LHCN-M2 (cell line): ENCODE measurements at regions not wholly inside any gene's neighbourhood (a gene's known extent, or its start where the extent isn't known, plus 50 kb on each side); places are given as distances from the start of the nearest gene placed in this dataset.
"Not testable (repeated sequence)": the region's sequence is repeated elsewhere in the genome, so short reads cannot be mapped to it uniquely, and the experiment has no call there.

ENCODE experiments used
- DNase-seq: peaks from one replicate; pipeline ENCODE4 v3.0.0-alpha.2; 2012; ENCODE audit warnings: low read depth

DNA sequence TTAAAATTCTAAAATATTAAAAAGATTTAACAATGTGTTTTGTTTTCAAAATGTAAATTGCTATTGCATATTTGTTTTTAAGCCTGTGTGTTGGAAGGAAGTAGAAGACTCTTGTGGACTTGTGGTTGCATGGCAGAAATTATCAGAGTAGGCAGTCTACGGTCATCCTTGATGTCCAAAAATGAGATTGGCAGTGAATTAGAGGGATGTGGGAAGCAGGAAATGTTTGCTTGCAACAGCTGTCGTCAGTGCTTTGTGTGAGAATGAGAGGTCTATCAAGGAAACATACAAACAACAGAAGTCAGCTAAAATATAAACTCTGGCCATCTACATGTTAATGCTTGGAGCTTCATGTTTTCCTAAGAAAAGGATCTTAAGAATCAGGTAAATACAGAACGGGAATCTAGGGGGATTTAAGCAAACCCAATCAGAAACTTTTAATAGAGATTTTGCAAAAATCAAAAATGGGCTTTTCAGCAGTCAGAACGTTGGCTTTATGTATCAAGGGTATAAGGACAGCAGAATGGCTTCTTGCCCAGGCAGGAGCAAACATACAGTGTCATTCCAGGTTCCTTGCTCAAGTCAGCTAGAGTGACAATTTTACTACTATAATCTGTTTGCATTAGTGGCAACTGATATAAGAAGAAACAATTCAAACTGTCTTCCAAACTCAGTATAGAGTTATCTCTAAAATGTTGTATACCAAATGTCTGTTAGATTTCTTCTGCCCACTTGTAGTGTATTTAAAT, 196.7 kb downstream of the CYB561 start:
- peak; percentile 92 for DNase-seq

DNA sequence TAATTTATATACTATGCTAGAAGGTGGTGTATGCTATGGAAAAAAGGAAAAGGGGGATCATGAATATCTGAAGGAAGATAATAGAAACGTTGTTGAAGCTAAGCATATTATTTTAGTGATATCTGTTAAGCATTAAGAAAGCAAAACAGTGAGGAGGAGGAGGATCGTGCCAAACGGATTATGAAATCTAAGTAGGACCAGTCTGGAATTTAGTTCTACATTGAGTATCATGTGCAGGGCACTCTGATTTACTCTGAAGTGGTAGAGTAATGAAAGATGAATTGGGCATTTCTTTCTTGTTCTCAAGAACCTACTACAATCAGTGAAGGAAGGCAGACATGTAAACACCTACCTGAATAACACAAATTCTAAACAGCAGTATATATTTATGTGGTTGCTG, 195.3 kb downstream of the CYB561 start:
- peak; percentile 50 for DNase-seq

DNA sequence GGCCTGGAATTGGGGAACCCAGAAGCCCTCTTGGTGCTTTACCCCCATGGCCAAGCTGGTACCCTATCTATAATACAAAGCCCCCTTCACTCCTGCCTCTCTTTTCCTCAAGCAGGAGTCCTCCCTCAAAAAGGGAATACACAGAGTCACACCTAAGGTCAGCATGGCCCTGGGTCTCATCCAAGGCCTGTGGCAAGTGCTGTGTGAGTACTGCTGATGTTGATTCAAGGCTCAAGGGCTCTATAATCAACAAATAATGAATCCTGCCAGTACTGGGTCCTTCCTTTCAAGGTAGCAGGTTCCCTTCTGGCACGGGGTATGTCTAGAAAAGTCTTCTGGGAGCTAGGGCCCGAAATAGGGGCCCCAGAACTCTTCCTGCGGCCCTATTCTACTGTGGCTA, 187.3 kb downstream of the CYB561 start:
- no peak for DNase-seq

DNA sequence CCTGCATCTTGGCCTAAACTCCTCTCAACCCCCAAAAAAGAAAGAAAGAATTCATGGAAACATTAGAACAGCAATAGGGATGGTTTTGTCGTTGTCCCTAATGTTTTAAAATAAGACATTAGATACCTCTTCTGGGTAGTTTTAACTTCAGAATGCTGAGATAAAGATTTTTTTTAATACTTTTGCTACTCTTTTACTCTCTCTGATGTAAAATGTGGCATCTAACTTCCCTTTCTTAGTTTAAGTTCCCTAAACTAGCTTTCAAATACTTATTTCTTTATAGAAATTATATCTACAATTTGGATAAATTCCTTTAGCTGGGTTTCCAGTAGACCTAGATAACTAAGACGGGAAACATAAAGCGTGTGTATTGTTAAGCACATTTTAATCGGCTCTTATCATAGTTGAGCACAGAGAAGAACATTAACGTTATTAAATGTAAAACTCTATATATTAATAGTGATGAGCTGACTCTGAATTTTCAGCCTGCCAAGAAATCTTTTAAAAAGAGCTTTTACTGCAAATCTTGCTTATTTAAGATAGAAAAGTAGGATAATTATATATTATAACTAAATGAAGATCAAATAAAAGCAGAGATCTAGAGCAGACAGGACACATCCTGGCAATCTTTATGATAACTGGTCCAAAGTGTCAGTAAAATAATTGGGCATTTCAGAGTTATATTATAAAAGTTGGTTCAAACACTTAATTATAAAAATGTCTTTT, 183.2 kb downstream of the CYB561 start:
- DNase-seq: no peak

DNA sequence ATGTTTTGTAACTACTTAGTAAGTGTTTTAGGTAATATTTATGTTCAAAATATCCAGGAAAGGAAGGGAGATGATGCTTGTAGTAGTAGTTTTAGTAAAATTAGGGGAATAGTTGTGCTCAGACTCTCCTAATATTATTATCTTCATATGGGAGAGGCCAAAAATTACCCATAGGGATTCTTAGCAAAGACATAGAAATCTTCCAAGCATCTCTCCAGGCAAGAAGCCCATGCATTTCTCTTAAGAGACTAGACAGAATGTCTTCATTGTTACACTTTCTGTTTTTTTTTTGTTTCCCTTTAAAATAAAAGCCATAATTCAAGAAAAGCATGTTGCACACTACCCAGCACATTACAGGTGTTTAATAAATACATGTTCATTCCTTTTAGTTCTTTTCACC, 180.6 kb downstream of the CYB561 start:
- DNase-seq: no peak

DNA sequence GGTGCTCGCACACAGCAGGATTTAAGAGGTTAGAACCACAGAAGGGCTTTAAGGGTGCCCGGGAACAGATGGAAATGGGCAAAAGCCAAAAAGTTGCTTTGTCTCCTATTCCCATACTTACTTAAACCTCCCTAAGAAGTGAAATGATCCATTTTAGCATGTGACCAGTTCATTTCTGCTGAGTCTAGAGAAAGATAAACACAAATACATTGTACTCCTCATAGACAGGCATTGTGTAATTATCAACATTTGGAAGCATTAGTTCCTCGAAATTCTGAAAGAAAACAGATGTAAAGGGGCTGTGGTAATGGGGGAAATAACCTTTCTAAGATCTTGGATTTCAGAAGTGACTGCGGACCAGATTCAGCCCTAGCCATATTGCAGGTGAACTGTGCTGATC, 178.3 kb downstream of the CYB561 start:
- DNase-seq: no peak

DNA sequence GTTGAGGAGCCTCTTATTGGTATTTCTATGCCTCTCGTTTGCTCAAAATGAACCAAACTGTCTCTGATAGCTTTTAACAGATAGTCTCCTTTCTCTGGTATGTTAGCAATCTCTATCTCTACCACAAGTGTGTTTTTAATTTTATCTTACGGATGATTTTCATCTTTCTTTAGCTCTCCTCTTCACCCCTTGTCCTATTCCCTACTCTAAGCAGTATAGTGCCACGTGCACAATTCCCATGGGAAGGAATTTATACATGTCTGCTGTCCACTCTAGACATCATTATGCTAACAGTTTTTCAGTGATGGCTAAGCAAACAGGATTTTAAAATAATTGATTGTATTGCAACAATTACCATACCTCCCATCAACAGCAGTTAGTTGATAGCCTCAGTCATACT, 177.3 kb downstream of the CYB561 start:
- no peak for DNase-seq

DNA sequence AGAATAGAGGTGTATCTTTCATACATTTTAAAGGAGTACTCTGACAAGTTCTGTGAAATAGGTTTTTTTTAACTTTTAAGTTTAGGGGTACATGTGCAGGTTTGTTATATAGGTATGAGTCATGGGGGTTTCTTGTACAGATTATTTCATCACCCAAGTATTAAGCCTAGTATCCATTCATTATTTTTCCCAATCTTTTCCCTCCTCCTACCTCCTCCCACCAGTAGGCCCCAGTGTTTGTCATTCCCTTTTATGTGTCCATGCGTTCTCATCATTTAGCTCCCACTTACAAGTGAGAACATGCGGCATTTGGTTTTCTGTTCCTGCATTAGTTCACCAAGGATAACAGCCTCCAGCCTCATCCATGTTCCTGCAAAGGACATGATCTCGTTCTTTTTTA, 175.5 kb downstream of the CYB561 start:
- DNase-seq: no peak

DNA sequence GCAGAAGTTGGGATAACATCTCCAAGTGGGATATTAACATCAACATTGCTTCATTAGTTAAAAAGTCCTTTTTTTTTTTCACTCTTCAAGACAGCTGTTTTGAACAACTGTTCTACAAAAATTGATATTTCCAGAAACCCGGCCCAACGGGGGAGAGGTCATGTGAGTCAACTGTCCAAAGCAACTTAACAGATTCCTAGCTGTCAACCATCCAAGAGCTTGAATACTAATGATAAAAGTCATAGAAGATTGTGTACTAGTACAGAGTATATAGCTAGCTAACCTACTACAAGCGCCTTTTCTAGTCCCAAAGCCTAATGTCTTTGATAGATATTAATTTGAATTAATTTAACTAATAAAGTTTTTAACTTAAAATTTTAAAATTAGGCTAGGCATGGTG, 172.0 kb downstream of the CYB561 start:
- DNase-seq: peak; percentile 99

DNA sequence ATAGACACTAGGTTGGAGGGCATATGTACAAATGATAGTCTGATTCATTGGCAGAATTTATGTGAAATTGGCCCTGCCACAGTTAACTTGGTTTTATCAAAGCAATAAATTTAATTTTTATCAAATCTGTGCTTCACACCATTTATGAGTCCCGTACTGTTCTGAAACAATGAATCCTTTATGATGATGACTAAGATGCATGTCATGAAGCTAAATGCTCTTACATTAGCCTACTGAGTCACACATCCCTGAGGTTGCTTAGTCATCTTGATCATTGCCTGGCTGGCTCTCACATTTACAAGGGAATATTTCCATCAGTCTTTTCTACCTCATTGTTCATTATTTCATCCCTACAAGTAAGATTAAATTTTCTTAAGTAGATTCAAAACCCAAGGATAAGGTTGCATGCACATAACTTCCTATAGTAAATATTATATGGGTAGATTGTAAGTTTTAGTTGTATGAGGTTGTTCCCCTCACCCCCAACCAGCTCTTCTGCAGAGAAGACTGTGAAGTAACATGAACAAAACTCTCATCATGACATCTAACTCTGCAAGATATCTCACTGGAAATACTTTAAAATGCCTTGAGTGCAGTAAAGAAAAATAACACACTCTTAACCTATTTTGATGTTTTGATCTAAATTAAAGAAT, 170.7 kb downstream of the CYB561 start:
- DNase-seq: peak; percentile 99

DNA sequence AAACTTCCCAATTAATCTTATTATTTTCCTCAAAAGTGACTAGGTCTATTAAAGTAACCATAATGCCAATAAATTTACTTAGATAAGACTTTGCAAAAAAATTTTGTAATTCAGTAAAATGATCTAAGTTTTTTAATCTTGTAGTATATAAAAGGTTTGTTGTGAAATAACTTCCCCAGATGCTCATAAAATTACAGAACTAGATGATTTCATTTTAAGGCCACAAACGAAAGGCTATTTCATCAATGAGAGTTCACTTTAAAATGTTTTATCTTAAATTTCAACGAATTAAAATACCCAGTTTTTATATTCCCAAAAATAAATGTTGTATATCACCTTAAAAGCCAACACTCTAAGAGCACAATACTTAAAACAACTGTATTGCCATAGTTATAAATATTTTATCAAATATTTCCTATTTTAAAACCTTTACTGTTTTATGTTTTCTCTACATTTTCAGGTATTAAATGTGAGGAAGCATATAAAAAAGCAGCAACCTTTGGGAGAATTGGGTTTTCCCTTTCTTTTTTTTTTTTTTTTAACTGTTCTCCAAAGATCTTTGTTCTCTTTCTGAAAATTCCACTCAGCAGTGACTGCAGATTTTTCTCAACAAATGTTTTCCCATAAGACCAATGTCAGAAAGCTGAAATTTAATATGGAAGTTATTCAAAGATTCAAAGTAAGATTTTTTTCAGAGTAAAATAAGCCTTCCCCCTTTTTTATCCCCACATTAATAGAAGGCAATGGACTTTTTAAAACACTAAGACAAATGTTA, 169.9 kb downstream of the CYB561 start:
- DNase-seq: peak; percentile 63

DNA sequence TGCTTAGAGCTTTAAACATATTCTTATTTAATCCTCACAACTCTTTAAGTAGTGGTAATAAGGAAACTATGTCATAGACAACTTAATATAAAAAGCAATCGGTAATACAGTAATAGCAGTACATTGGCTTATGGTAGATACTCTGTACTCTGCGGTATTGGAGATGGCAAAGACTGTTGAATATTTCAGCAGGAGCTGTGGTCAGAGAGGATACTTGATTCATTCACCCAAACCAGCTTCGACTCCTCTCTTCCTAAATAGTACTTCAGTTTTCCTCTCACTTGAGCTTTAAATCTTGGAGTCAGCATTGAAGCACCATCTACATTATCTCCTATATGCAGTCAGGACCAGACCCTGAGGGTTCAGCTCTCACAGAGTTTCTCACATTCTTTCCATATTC, 169.3 kb downstream of the CYB561 start:
- peak; percentile 85 for DNase-seq

DNA sequence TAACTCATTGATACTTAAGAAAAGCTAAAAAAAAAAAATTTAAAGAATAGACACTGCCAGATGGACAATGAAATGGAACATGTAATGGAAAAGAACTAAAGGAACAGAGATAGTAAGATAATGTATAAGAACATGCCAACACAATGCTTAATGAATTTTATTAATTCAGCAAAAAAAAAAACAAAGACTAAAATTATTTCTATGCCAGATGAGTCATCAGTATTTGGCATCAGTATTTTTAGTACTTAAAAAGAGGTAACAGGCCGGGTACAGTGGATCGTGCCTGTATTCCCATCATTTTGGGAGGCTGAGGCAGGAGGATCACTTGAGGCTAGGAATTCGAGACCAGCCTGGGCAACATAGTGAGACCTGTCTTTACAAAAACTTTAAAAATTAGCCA, 168.5 kb downstream of the CYB561 start:
- no peak for DNase-seq

DNA sequence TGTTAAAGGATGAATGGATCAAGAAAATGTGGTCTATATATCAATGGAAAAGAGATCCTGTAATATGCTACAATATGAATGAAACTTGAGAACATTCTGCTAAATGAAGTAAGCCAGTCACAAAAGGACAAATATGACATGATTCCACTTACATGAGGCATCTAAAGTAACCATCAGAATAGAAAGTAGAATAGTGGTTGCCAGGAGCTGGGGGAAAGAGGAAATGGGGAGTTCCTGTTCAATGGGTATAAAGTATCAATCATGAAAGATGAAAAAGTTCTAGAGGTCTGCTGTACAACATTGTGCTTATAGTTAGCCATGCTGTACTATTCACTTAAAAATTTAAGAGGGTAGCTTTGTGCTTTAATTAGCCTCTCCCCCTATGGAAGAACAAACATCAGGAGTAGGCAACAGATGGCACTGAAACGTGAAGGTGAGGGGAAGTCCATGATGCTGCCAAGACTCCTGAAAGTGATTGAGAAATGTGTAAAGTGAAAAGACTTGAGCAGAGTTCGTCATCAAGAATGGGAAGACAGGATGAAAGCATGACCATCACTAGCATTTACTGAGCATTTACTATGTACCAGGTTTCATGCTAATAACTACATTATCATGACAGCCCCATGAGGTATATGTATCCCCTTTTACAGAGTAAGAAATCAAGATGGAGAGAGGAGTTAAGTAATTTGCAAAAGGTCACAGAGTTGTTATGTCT, 167.2 kb downstream of the CYB561 start:
- DNase-seq: no peak

DNA sequence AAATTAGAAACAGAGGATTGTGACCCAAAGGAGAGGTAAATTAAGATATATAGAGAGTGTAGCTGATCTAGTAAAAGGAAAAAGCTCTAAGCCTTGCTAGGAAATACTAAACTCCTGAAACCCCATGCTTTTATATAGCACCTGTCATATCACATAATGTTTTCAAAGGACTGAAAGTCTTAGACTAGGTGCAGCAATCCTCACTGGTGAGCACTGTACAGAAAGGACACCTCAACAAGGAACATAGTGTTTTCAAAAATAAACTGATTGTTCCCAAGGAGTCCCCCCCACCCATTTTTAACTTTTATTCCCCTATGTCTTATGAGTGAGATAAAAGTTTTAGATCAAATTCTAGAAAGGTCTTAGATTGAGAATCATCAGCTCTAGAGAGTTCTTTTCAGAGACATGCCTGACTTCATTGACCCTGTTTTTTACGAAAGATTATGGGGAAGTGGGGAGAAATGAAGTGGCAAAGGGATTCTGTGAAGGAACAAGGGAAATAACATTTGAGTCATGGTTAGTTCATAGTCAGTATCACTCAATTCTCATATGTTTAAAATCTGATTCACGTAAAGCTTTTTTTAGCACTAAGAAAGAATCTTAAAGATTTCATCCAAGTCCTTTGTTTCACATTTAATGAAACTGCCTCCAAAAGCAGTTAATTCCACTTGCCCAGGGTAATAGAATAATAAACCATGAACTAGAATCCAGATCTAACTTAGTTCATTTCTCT, 166.4 kb downstream of the CYB561 start:
- DNase-seq: peak; percentile 76

DNA sequence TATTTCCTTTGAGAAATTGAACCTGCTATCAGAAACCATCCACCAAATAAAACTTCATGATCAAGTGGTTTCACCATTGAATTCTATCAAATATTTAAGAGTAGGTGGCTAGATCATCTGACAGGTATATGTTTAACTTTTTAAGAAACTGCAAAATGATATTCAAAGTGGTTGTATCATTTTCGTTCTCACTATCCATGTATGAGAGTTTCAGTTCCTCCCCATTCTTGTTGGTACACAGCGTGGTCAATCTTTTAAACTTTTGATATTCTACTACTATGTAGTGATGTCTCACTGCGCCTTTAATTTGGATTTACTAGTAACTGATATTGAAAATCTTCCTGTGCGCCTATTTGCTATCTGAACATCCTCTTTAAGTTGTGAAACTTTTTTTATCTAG, 163.7 kb downstream of the CYB561 start:
- DNase-seq: no peak

DNA sequence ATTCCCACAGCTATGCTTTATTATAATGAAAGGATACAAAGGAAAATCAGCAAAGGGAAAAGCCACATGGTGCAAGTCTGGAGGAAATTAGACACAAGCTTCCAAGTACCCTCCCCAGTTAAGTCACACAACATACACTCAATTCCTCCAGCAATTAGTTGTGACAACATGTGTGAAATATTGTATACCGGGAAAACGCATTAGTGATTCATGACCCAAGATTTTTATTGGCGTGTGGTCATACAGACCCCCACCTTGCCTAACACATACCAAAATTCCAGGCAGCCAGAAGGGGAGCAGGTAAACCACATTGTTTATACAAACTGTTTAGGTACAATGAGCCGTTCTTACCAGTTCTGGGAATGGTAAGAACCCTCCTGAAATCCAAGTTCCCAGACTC, 160.6 kb downstream of the CYB561 start:
- DNase-seq: no peak

DNA sequence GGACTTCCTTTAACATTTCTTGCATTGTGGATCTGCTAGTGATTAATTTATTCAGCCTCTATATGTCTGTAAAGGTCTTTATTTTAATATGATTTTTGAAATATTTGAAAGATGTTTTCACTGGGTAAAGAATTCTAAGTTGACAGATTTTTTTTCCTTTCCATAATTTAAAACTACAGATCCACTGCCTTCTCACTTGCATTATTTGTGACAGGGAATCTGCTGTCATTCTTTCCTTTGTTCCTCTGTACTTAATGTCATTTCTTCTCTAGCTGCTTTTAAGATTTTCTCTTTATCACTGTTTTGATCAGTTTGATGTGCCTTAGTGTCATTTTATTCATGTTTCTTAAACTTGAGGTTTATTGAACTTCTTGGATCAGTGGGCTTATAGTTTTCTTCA, 159.9 kb downstream of the CYB561 start:
- no peak for DNase-seq

DNA sequence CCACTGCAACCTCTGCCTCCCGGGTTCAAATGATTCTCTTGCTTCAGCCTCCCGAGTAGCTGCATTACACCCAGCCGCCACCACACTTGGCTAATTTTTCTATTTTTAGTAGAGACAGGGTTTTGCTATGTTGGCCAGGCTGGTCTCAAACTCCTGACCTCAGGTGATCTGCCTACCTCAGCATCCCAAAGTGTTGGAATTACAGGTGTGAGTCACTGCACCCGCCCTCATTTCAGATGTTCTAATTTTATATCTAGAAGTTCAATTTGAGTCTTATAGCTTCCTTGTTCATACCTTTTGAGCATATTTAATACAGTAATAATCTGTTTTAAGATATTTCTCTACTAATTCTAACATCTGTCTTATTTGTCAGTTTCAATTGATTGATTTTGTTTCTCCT, 159.1 kb downstream of the CYB561 start:
- not testable (repeated sequence) for DNase-seq

DNA sequence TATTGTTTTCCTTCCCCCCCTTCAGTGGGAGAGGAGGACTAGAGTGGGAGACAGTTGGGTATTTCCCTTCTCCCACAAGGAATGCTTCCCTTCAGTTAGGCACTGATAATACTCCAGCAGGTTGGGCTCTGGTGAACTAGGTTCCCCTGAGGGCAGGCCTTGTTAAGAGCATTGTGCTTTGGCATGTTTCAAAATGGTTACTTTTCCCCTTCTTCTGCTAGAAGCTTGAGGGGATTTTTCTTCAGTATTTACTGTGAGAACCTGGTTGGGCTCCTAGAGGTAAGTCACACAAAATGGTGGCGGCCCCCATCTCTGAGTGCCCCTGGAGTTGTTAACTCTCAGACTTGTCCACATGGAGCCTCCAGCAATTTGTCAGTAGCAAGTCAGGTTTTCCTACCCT, 156.2 kb downstream of the CYB561 start:
- no peak for DNase-seq

DNA sequence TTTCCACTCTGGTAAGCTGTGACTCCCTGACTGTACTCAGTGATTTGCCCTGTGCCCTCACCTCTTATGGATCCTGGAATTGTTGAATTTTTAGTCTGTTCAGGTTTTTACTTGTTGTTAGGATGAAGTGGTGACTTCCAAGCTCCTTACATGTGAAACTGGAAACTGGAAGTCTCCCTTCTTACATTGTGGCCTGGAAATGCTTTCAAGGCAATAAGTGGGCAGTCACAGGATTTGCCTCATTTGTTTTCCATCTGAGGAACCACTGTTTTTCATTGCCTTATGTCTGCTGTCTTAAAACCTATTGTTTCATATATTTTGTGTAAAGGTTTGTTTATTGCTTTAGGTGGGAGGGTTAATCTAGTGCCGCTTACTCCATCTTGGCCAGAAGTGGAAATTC, 155.8 kb downstream of the CYB561 start:
- DNase-seq: no peak
